K562 (cell line): ENCODE measurements at regions not wholly inside any gene's neighbourhood (a gene's known extent, or its start where the extent isn't known, plus 50 kb on each side); places are given as distances from the start of the nearest gene placed in this dataset.

Experiments
- HMGXB4 ChIP-seq: sonication (generic); formaldehyde crosslinking; IDR thresholded peaks from 2 replicates; pipeline ENCODE4 v1.8.1; 2023; ENCODE audit warnings: mild to moderate bottlenecking, missing genetic modification reagents
- KLF6 ChIP-seq: fragments of 250-450 bp; sonication (Bioruptor Pico); IDR thresholded peaks from 2 replicates; pipeline ENCODE4 v1.4.0; 2020; ENCODE audit warnings: mild to moderate bottlenecking, moderate library complexity, borderline replicate concordance
- LCOR ChIP-seq: sonication (generic); formaldehyde crosslinking; IDR thresholded peaks from 2 replicates; pipeline ENCODE4 v1.8.0; 2022; ENCODE audit warnings: mild to moderate bottlenecking, missing genetic modification reagents
- RB1 ChIP-seq: fragments of 450-650 bp; IDR thresholded peaks from 2 replicates; pipeline ENCODE4 v1.6.1; 2017; ENCODE audit warnings: low read depth, mild to moderate bottlenecking
- RBM22 ChIP-seq: fragments of 200-400 bp; formaldehyde crosslinking; IDR thresholded peaks from 2 replicates; pipeline ENCODE4 v1.6.1; 2018; ENCODE audit warnings: low read length, low read depth; ENCODE audit not compliant: poor library complexity, severe bottlenecking
- ZNF445 ChIP-seq: fragments of 250-450 bp; sonication (Bioruptor Pico); IDR thresholded peaks from 2 replicates; pipeline ENCODE4 v1.4.0; 2020; ENCODE audit warnings: low read depth, mild to moderate bottlenecking, moderate library complexity
- ZNF609 ChIP-seq: sonication (generic); formaldehyde crosslinking; IDR thresholded peaks from 2 replicates; pipeline ENCODE4 v1.8.1; 2023; ENCODE audit warnings: missing genetic modification reagents, mild to moderate bottlenecking, borderline replicate concordance

GRCh38 chr14:101064121-101064661 is 160.7 kb upstream of the RTL1 start (continued):
- TF ChIP-seq HMGXB4 (CRISPR knock-in tag) (no peak), ZNF445 (CRISPR knock-in tag) (no peak), RB1 (no peak), LCOR (CRISPR knock-in tag) (no peak), ZNF609 (CRISPR knock-in tag) (no peak), RBM22 (no peak), KLF6 (CRISPR knock-in tag) (no peak)
